ENCODE measurements at regions not wholly inside any gene's neighbourhood (a gene's known extent, or its start where the extent isn't known, plus 50 kb on each side); places are given as distances from the start of the nearest gene placed in this dataset.

DNA sequence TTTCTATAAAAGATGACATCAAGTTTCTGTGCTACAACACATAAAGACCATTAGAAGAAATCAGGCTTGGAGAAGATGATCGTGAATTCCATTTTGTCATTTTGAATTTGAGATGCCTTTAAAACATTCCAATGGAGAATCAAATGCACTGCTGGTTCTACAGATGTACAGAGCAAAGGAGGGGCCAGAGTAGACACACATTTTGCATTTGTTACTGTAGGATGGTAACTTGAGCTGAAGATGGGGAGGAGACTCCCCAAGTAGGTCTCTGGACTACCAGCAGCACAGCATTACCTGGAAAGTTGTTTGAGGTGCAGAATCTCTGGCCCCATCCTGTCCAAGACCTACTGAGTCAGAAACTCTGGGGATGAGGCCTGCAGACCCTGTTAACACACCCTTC lies 121.6 kb upstream of the RALGAPA2 start:
- TF ChIP-seq, protein P1, sequence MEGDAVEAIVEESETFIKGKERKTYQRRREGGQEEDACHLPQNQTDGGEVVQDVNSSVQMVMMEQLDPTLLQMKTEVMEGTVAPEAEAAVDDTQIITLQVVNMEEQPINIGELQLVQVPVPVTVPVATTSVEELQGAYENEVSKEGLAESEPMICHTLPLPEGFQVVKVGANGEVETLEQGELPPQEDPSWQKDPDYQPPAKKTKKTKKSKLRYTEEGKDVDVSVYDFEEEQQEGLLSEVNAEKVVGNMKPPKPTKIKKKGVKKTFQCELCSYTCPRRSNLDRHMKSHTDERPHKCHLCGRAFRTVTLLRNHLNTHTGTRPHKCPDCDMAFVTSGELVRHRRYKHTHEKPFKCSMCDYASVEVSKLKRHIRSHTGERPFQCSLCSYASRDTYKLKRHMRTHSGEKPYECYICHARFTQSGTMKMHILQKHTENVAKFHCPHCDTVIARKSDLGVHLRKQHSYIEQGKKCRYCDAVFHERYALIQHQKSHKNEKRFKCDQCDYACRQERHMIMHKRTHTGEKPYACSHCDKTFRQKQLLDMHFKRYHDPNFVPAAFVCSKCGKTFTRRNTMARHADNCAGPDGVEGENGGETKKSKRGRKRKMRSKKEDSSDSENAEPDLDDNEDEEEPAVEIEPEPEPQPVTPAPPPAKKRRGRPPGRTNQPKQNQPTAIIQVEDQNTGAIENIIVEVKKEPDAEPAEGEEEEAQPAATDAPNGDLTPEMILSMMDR (IDR thresholded peaks at IDR 0.05; ENCODE audit: insufficient read depth, low read depth, low read length): no peak
- TF ChIP-seq EZH2 (IDR thresholded peaks at IDR 0.05; ENCODE audit: insufficient read depth, low read length): no peak
